Gastroesophageal sphincter (tissue), 4 donors: ENCODE measurements at regions not wholly inside any gene's neighbourhood (a gene's known extent, or its start where the extent isn't known, plus 50 kb on each side); places are given as distances from the start of the nearest gene placed in this dataset.
"Not testable (repeated sequence)": the region's sequence is repeated elsewhere in the genome, so short reads cannot be mapped to it uniquely, and the experiment has no call there.

Experiments used
- ATAC-seq: fragments of 150-250 bp; one replicate; pipeline ENCODE4 v1.9.1; 2016; ENCODE audit warnings: mild to moderate bottlenecking, moderate library complexity
- H3K27ac ChIP-seq, 4 donors: fragments of 200-600 bp; sonication (generic) in 3 of 4; 1 replicate in 3 of 4; 2 replicates in 1 of 4; pipeline ENCODE4 v1.5.1; 2016 to 2019
- H3K27me3 ChIP-seq: fragments of 200-600 bp; sonication (generic); one replicate; pipeline ENCODE4 v1.5.1; 2019
- H3K36me3 ChIP-seq, 2 donors: fragments of 200-600 bp; sonication (generic); one replicate each; pipeline ENCODE4 v1.5.1; 2019; ENCODE audit warnings: control low read depth in 1 of 2
- H3K4me1 ChIP-seq, 3 donors: fragments of 200-600 bp; sonication (generic); 1 replicate in 2 of 3; 2 replicates in 1 of 3; pipeline ENCODE4 v1.5.1; 2016 to 2019; ENCODE audit warnings: control low read depth in 2 of 3
- H3K4me3 ChIP-seq, 2 donors: fragments of 200-600 bp; sonication (generic); one replicate each; pipeline ENCODE4 v1.5.1; 2019; ENCODE audit warnings: mild to moderate bottlenecking in 1 of 2, moderate library complexity in 1 of 2
- H3K9me3 ChIP-seq, 3 donors: fragments of 200-600 bp; sonication (generic); one replicate each; pipeline ENCODE4 v1.5.1; 2017 to 2019; ENCODE audit warnings: control low read depth in 2 of 3
- CTCF ChIP-seq, 4 experiments: fragments of 200-600 bp in 2 of 4; fragments of 450-650 bp in 2 of 4; sonication (generic) in 1 of 4; IDR thresholded peaks; one replicate each; pipeline ENCODE4 v1.5.1; 2017 to 2019; ENCODE audit warnings: antibody characterized with exemption in 4 of 4, mild to moderate bottlenecking in 2 of 4, moderate library complexity in 2 of 4
- EP300 ChIP-seq: sonication (generic); formaldehyde crosslinking; IDR thresholded peaks from one replicate; pipeline ENCODE4 v1.6.1; 2017; ENCODE audit warnings: antibody characterized with exemption, mild to moderate bottlenecking
- POLR2A ChIP-seq, 2 donors: fragments of 450-650 bp; IDR thresholded peaks; one replicate each; pipeline ENCODE4 v1.6.1; 2017; ENCODE audit warnings: antibody characterized with exemption in 2 of 2, mild to moderate bottlenecking in 2 of 2, moderate library complexity in 1 of 2
- POLR2AphosphoS5 ChIP-seq: sonication (generic); formaldehyde crosslinking; IDR thresholded peaks from one replicate; pipeline ENCODE4 v1.6.1; 2017; ENCODE audit warnings: antibody characterized with exemption
- WGBS, 2 donors: methylation state at CpG; one replicate each; pipeline ENCODE4 v1.1.5; 2018; ENCODE audit warnings: low coverage in 1 of 2; 5-methylcytosine and 5-hydroxymethylcytosine counted together

- WGBS, 2 donors: 25 to 73% methylated on average over 2 of the region's 2 CpGs
- no peak overlapping the region for H3K4me3 ChIP-seq
- H3K9me3 ChIP-seq: no peaks in the 10 kb centered on the region
- no peaks in the 10 kb centered on the region for H3K36me3 ChIP-seq
- TF ChIP-seq CTCF (IDR thresholded peaks at IDR 0.05) (no peak), EP300 (no peak), POLR2AphosphoS5 (no peak), POLR2A (IDR thresholded peaks at IDR 0.05) (no peak)
- no peak for ATAC-seq
- no peak overlapping the region for H3K27ac ChIP-seq
- H3K4me1 ChIP-seq: no peaks in the 10 kb centered on the region
- peaks cover 7% of the 10 kb centered on the region for H3K27me3 ChIP-seq
Measured at GRCh38 chr15:29990035-29990434, 92.7 kb upstream of the GOLGA8J start.

GRCh38 chr15:29988701-29989100, 94.1 kb upstream of the GOLGA8J start:
- H3K9me3 ChIP-seq: no peaks in the 10 kb centered on the region
- no peaks in the 10 kb centered on the region for H3K4me1 ChIP-seq
- TF ChIP-seq POLR2AphosphoS5 (no peak), EP300 (no peak), CTCF (IDR thresholded peaks at IDR 0.05) (no peak)
- no peak for ATAC-seq
- no peak overlapping the region for H3K4me3 ChIP-seq
- no peak overlapping the region for H3K27ac ChIP-seq
- no peaks in the 10 kb centered on the region for H3K36me3 ChIP-seq
- 20 to 44% methylated on average over 3 of the region's 3 CpGs for WGBS, 2 donors
- peaks cover 19% of the 10 kb centered on the region for H3K27me3 ChIP-seq

- Histone ChIP-seq H3K4me3 (no peak overlapping the region), H3K27ac (no peak overlapping the region), H3K36me3 (no peaks in the 10 kb centered on the region), H3K4me1 (no peaks in the 10 kb centered on the region), H3K27me3 (peaks cover 22% of the 10 kb centered on the region), H3K9me3 (no peaks in the 10 kb centered on the region)
- no peak for ATAC-seq
- WGBS, 2 donors: 62 to 83% methylated on average over 2 of the region's 2 CpGs
- TF ChIP-seq POLR2A (IDR thresholded peaks at IDR 0.05) (no peak), CTCF (IDR thresholded peaks at IDR 0.05) (no peak), EP300 (no peak), POLR2AphosphoS5 (no peak)
Measured at GRCh38 chr15:29986946-29987345, 95.8 kb upstream of the GOLGA8J start.

GRCh38 chr15:29978411-29979382, 104.1 kb upstream of the GOLGA8J start:
- H3K4me1 ChIP-seq: no peaks in the 10 kb centered on the region
- no peak overlapping the region for H3K27ac ChIP-seq
- no peak overlapping the region for H3K4me3 ChIP-seq
- H3K36me3 ChIP-seq: no peaks in the 10 kb centered on the region
- WGBS, 2 donors: 61 to 63% methylated on average over 7 to 8 of the region's 8 CpGs
- H3K27me3 ChIP-seq: peaks cover 15% of the 10 kb centered on the region
- TF ChIP-seq POLR2A (IDR thresholded peaks at IDR 0.05): no peak
- no peak for TF ChIP-seq EP300
- TF ChIP-seq POLR2AphosphoS5: no peak
- TF ChIP-seq CTCF (IDR thresholded peaks at IDR 0.05): no peak
- H3K9me3 ChIP-seq: no peaks in the 10 kb centered on the region
- ATAC-seq: no peak

GRCh38 chr15:29974056-29974455, 108.7 kb upstream of the GOLGA8J start:
- not testable (repeated sequence) for ATAC-seq, H3K27ac ChIP-seq, H3K4me3 ChIP-seq, H3K4me1 ChIP-seq, H3K36me3 ChIP-seq
- H3K9me3 ChIP-seq: peaks cover 0 to 11% (median 0%) of the 10 kb centered on the region in 3 donors
- 78 to 100% methylated on average over 1 to 3 of the region's 4 CpGs for WGBS, 2 donors
- peaks cover 47% of the 10 kb centered on the region for H3K27me3 ChIP-seq
